ENCODE measurements at regions not wholly inside any gene's neighbourhood (a gene's known extent, or its start where the extent isn't known, plus 50 kb on each side); places are given as distances from the start of the nearest gene placed in this dataset.

DNA sequence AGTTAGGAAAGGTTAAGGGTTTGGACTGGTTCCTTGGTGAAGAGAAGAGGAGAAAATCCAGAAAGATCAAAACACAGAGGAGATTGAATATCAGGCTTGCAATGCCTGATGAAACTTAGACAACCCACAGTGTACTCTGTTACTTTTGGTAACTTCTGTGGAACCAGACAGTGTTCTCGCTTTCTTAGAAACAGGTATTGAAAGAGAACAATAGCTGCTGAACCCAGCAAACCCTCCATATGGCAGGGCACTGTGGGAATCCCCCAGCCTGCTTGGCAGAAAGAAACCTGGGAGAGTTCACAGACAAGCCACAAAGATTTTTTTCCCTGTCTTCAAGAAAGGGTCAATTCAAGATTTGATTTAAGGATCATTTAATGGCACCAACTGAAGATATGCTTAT lies 342.8 kb downstream of the FOXA2 start:
- no peak for ATAC-seq
- DNase-seq: no peak
- H3K27me3 Mint-ChIP-seq: no peaks in the 10 kb centered on the region
- no peak overlapping the region for H3K4me3 Mint-ChIP-seq
- no peaks in the 10 kb centered on the region for H3K4me1 Mint-ChIP-seq
- peaks cover 5% of the 10 kb centered on the region for H3K9me3 Mint-ChIP-seq
- no peak overlapping the region for H3K27ac Mint-ChIP-seq
- H3K36me3 Mint-ChIP-seq (ENCODE audit: low read depth): no peaks in the 10 kb centered on the region

DNA sequence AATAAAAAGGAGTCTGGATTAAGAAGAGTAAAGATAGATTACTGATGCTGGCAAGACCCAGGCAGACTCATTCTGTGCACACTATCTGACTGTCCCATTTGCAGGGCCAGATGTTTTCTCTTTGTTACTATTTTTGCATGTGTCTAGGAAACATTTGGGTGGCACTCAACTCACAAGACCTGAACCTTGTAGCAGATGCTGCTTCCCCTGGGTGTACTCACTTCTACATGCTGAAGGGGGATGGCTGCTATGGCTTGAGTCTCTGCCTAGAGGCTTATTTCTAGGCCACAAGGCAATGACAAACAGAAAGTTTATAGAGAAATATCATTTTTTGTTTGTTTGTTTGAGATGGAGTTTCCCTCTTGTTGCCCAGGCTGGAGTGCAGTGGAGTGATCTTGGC lies 351.4 kb downstream of the FOXA2 start:
- no peaks in the 10 kb centered on the region for H3K27me3 Mint-ChIP-seq
- H3K36me3 Mint-ChIP-seq (ENCODE audit: low read depth): no peaks in the 10 kb centered on the region
- DNase-seq (no peak), ATAC-seq (no peak)
- H3K4me3 Mint-ChIP-seq: no peak overlapping the region
- no peaks in the 10 kb centered on the region for H3K9me3 Mint-ChIP-seq
- no peak overlapping the region for H3K27ac Mint-ChIP-seq
- H3K4me1 Mint-ChIP-seq: no peaks in the 10 kb centered on the region

DNA sequence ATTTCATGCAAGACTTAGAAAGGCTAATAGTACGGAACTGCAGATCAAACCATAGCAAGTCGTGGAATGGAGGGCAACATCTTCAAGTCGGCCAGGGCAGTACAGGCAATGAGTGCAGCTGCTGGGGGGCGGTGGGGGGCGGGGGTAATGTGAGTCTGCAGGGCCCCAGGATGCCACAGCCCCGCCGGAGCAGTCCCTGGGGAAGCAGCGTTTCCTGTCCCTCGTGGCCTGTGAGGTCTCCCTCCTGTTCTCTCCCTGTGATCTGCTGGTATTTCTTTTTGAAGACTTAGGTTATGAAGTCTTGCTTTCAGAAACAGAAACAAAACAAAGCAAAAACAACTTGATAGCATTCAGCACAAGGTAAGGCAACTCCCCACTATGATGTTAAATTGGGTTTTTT lies 351.9 kb downstream of the FOXA2 start:
- H3K36me3 Mint-ChIP-seq (ENCODE audit: low read depth): no peaks in the 10 kb centered on the region

DNA sequence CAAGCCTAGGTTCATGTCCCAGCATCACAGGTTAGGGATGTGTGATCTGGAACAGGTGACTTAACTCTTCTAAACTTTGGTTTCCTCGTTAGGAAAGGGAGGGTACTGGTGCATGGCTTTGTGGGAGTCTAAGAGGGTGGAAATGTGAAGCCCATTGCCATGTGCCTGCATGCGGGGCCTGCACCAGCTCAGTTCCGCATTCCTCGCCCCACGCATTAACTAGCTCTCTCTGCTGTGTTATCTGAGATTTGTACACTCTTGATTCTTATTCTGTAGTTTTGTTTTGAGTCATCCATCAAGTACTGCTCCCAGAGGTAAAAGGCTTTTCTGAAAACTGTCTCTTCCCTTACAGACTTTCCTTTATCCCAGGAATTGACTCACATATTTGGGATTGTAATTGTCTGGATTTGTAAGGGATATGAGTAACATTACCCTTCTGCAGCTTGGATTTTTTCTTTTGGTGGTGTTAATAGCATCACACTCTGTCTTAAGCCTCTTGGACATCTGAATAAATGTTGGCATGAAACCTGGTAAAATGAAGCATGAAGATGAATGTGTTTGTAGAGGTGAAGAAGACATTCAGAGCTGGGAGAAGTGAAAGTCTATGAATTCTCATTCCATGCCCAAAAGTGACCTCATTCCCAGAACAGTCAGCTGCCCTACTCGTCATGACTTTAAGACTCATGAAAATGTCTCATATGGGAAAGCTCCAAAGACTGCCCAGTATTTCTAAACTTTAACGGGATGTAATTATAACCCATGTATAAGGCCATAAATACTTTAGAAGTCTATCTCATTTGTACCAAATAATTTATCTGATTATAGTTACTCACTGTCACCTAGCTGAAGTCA lies 357.3 kb downstream of the FOXA2 start:
- Mint-ChIP-seq H3K9me3 (peaks cover 7% of the 10 kb centered on the region), H3K27me3 (no peaks in the 10 kb centered on the region), H3K36me3 (ENCODE audit: low read depth) (no peaks in the 10 kb centered on the region), H3K27ac (no peak overlapping the region), H3K4me1 (no peaks in the 10 kb centered on the region), H3K4me3 (no peak overlapping the region)
- no peak for ATAC-seq
- DNase-seq: no peak

More for the DNA sequence above, 351.9 kb downstream of the FOXA2 start:
- no peak for ATAC-seq
- no peaks in the 10 kb centered on the region for H3K27me3 Mint-ChIP-seq
- no peak overlapping the region for H3K27ac Mint-ChIP-seq
- H3K4me3 Mint-ChIP-seq: no peak overlapping the region
- H3K4me1 Mint-ChIP-seq: no peaks in the 10 kb centered on the region
- DNase-seq: no peak
- no peaks in the 10 kb centered on the region for H3K9me3 Mint-ChIP-seq

DNA sequence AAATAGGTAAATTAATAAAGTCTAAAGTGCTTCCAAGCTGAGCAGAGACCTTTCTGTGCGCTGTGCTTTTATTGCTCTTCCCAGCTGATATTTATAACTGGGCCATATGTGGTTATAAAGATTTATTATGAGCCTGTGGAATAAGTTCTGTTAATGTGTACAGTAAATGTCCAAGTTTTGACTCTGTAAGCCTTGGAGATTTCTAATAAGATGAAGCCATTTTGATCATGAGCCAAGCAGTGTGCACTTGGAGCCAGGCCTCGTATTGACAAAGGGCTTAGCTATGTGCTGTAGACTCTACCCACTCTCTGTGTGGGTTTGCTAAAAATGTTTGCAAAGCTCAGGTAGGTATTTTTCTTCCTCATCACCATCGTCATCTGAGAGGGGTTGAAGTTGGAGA lies 361.1 kb downstream of the FOXA2 start:
- Mint-ChIP-seq H3K36me3 (ENCODE audit: low read depth) (no peaks in the 10 kb centered on the region), H3K4me3 (no peak overlapping the region), H3K9me3 (peaks cover 7% of the 10 kb centered on the region), H3K4me1 (no peaks in the 10 kb centered on the region), H3K27ac (no peak overlapping the region), H3K27me3 (no peaks in the 10 kb centered on the region)
- ATAC-seq: no peak
- no peak for DNase-seq

DNA sequence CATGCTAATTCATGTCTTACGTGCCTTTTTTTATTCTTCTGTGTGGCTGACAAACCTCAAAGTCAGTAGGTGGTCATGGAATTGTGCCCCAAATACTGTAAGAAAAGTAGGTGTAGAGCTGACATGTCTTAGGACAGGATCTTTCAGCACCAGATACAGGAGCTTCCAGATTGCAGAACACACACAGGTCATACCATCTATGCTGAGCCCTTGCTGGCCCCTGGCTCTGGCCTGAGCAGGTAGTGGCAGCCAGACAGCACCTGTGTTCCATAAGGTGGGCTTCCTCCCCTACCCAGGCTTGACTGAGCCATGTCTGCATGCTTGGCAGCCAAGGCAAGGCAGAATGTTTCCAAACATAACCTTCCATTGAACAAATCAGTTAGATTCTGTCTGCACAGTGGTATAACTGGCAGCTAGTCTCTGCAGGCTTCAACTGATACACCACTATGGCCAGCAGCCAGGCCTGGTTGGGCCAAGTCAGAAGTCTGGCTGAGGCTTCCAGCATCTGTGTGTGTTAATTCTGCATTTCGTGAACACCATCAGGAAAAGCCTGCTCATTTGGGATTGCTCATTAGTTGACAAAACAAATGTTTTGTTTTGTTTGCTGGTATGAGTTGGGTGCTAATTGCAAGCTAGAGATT lies 366.5 kb downstream of the FOXA2 start:
- Mint-ChIP-seq H3K4me1 (no peaks in the 10 kb centered on the region), H3K36me3 (ENCODE audit: low read depth) (no peaks in the 10 kb centered on the region), H3K27me3 (no peaks in the 10 kb centered on the region), H3K27ac (no peak overlapping the region), H3K4me3 (no peak overlapping the region), H3K9me3 (no peaks in the 10 kb centered on the region)
- ATAC-seq: no peak
- no peak for DNase-seq

DNA sequence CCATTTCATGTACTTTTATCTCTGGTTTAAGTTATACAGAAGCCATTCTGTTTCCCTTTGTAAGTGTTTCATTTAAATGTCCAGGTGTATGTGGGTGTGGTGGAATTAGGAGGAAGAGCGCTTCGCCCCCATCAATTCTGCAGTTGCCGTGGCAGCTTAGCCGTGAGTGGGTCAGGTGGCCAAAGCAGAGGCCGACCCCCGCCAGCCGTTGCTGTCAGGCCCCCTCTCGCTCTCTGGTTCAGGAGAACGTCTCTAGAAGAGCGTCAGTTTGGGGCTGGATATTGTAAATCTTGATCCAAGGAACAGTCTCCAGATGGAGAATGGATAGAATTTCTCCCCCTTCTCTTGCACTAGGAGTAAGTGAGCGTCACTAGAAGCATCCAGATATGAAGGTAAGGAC lies 367.4 kb downstream of the FOXA2 start:
- H3K27ac Mint-ChIP-seq: no peak overlapping the region
- H3K9me3 Mint-ChIP-seq: no peaks in the 10 kb centered on the region
- H3K4me3 Mint-ChIP-seq: no peak overlapping the region
- no peak for ATAC-seq
- no peaks in the 10 kb centered on the region for H3K36me3 Mint-ChIP-seq (ENCODE audit: low read depth)
- no peaks in the 10 kb centered on the region for H3K27me3 Mint-ChIP-seq
- H3K4me1 Mint-ChIP-seq: no peaks in the 10 kb centered on the region
- DNase-seq: no peak

DNA sequence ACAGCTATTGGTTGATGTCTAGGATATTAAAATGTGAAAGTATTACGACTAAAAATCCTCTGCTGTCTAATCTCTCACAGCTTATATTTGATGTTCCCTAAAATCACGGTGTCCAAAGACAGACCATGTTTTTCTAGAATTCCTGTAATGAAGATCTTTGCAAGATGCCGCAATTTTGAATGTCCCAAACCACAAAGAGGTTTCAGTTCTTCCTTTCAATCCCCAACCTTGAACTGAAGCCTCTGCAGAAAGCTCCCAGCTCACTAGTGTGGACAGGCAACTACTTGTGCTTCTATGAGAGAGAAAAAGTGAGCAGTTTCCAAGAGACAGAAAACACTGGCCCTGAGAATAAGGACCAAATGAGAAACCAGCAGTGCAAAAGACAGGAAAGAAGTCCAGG lies 370.1 kb downstream of the FOXA2 start:
- no peak for DNase-seq
- H3K27me3 Mint-ChIP-seq: no peaks in the 10 kb centered on the region
- H3K4me3 Mint-ChIP-seq: no peak overlapping the region
- H3K27ac Mint-ChIP-seq: no peak overlapping the region
- no peak for ATAC-seq
- H3K36me3 Mint-ChIP-seq (ENCODE audit: low read depth): no peaks in the 10 kb centered on the region
- no peaks in the 10 kb centered on the region for H3K9me3 Mint-ChIP-seq
- H3K4me1 Mint-ChIP-seq: no peaks in the 10 kb centered on the region

DNA sequence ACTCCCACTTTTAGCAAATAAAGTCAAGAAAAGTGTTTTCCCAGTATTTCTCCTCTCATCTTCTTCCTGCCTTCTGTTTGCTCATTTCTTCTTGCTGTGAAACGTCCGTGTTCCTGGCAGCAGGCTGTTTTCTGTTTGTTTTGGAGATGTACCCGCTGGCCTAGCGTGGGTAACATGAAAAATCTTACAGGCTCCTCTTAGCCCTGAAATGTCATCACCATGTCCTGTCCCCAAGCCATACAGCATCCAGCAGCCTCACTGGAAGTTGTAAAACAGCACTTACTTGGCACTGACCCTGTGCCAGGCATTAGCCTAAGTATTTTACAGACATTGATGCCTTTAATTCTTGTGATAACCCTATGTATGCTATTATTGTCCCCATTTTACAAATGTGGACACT lies 371.1 kb downstream of the FOXA2 start:
- ATAC-seq (no peak), DNase-seq (no peak)
- Mint-ChIP-seq H3K4me3 (no peak overlapping the region), H3K36me3 (ENCODE audit: low read depth) (no peaks in the 10 kb centered on the region), H3K27me3 (no peaks in the 10 kb centered on the region), H3K27ac (no peak overlapping the region), H3K4me1 (no peaks in the 10 kb centered on the region), H3K9me3 (no peaks in the 10 kb centered on the region)

- ATAC-seq (no peak), DNase-seq (no peak)
- Mint-ChIP-seq H3K9me3 (peaks cover 9% of the 10 kb centered on the region), H3K36me3 (ENCODE audit: low read depth) (no peaks in the 10 kb centered on the region), H3K27ac (no peak overlapping the region), H3K4me1 (no peaks in the 10 kb centered on the region), H3K4me3 (no peak overlapping the region), H3K27me3 (no peaks in the 10 kb centered on the region)
These were observed 377.1 kb downstream of the FOXA2 start for GRCh38 chr20:22207280-22207679.

GRCh38 chr20:22204801-22205200 lies 379.6 kb downstream of the FOXA2 start:
- Mint-ChIP-seq H3K9me3 (peaks cover 9% of the 10 kb centered on the region), H3K4me3 (no peak overlapping the region), H3K4me1 (no peaks in the 10 kb centered on the region), H3K36me3 (ENCODE audit: low read depth) (no peaks in the 10 kb centered on the region), H3K27me3 (no peaks in the 10 kb centered on the region), H3K27ac (no peak overlapping the region)
- no peak for ATAC-seq
- no peak for DNase-seq

GRCh38 chr20:22182148-22182547 lies 402.2 kb downstream of the FOXA2 start:
- no peak for ATAC-seq
- H3K9me3 Mint-ChIP-seq: peaks cover 15% of the 10 kb centered on the region

GRCh38 chr20:22180244-22180643 lies 404.1 kb downstream of the FOXA2 start:
- ATAC-seq (no peak), DNase-seq (no peak)
- Mint-ChIP-seq H3K4me3 (no peak overlapping the region), H3K27ac (no peak overlapping the region), H3K36me3 (ENCODE audit: low read depth) (no peaks in the 10 kb centered on the region), H3K4me1 (no peaks in the 10 kb centered on the region), H3K27me3 (no peaks in the 10 kb centered on the region), H3K9me3 (peaks cover 14% of the 10 kb centered on the region)

More at GRCh38 chr20:22182148-22182547, 402.2 kb downstream of the FOXA2 start:
- no peak overlapping the region for H3K27ac Mint-ChIP-seq
- no peak for DNase-seq
- H3K4me1 Mint-ChIP-seq: no peaks in the 10 kb centered on the region
- no peak overlapping the region for H3K4me3 Mint-ChIP-seq
- no peaks in the 10 kb centered on the region for H3K27me3 Mint-ChIP-seq
- no peaks in the 10 kb centered on the region for H3K36me3 Mint-ChIP-seq (ENCODE audit: low read depth)

DNA sequence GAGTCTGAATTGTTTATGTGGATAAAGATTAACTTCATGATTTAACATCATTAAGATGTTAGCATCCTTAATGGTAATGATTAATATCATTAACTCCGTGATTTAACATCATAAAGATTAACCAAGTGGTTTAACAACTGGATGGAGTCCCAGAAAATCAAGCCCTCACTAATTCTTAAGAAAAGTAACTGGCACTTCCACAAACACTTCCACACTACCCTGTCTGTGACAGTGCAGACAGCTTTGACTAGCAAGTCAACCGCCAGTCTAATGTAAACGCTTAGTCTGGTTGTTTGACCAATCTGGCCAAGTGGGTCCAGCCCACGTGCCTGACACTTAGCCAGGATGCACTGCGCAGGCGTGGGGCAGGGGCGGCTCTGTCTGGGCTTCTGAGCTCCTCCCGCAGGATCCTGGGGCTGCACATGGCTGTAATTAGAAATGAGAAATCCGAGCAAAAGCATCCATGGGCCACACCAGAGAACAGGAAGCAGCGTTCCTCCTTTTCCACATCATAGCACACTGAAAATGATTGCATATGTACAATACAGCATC lies 424.2 kb downstream of the FOXA2 start:
- H3K27ac Mint-ChIP-seq: no peak overlapping the region
- peaks cover 7% of the 10 kb centered on the region for H3K9me3 Mint-ChIP-seq
- no peaks in the 10 kb centered on the region for H3K36me3 Mint-ChIP-seq (ENCODE audit: low read depth)
- H3K4me1 Mint-ChIP-seq: no peaks in the 10 kb centered on the region
- DNase-seq (no peak), ATAC-seq (no peak)
- no peak overlapping the region for H3K4me3 Mint-ChIP-seq
- H3K27me3 Mint-ChIP-seq: no peaks in the 10 kb centered on the region

- DNase-seq (no peak), ATAC-seq (no peak)
- H3K36me3 Mint-ChIP-seq (ENCODE audit: low read depth): no peaks in the 10 kb centered on the region
- no peak overlapping the region for H3K4me3 Mint-ChIP-seq
- H3K27me3 Mint-ChIP-seq: no peaks in the 10 kb centered on the region
- H3K27ac Mint-ChIP-seq: no peak overlapping the region
- H3K4me1 Mint-ChIP-seq: no peaks in the 10 kb centered on the region
- peaks cover 7% of the 10 kb centered on the region for H3K9me3 Mint-ChIP-seq
These were observed 425.1 kb downstream of the FOXA2 start for GRCh38 chr20:22159276-22159675.

All from activated naive CD8-positive, alpha-beta T cell treated with anti-CD3 and anti-CD28 coated beads, Interleukin-2, amount 50 U/mL, for 24 hours (primary cell).